IMR-90 (cell line): ENCODE measurements at regions not wholly inside any gene's neighbourhood (a gene's known extent, or its start where the extent isn't known, plus 50 kb on each side); places are given as distances from the start of the nearest gene placed in this dataset.

Experiments used
- ATAC-seq: fragments of 200-7000 bp; cut with Tn5 transposase; 2 replicates; pipeline ENCODE4 v1.9.1; 2020; ENCODE audit warnings: low read depth, mild to moderate bottlenecking, moderate library complexity
- BruUV-seq: library from RNA; stranded (reverse); fragments of 400-500 nt; replicated peaks from 2 replicates; lab custom pipeline; 2021; lab: Mats Ljungman, UMichigan
- CTCF ChIA-PET: fragments of 300-600 bp; formaldehyde crosslinking; extraction: SDS; loops from one replicate; lab custom pipeline; 2021; ENCODE audit warnings: antibody characterized with exemption; lab: Yijun Ruan, JAX
- POLR2A ChIA-PET: fragments of 300-600 bp; sonication (Branson Sonifier 250); formaldehyde crosslinking; loops from one replicate; lab custom pipeline; 2022; ENCODE audit warnings: antibody characterized with exemption; ENCODE audit not compliant: unreplicated experiment; lab: Charles Lee
- DNase-seq: peaks from one replicate; pipeline ENCODE4 v3.0.0; 2013
- H2AFZ ChIP-seq: replicated peaks from 2 replicates; pipeline ENCODE3; 2013; ENCODE audit warnings: low read length, mild to moderate bottlenecking; ENCODE audit not compliant: poor library complexity
- H2AK5ac ChIP-seq: 2 replicates; pipeline ENCODE4 v1.6.1; 2013; ENCODE audit warnings: low read depth, low read length, inconsistent platforms
- H2AK9ac ChIP-seq: replicated peaks from 2 replicates; pipeline ENCODE3; 2013; ENCODE audit warnings: mild to moderate bottlenecking, low read depth, low read length, moderate library complexity; ENCODE audit not compliant: poor library complexity
- H2BK120ac ChIP-seq: 2 replicates; pipeline ENCODE4 v1.6.1; 2013; ENCODE audit warnings: low read depth, low read length, inconsistent platforms
- H2BK15ac ChIP-seq: 3 replicates; pipeline ENCODE4 v1.6.1; 2013; ENCODE audit warnings: low read depth, low read length, inconsistent platforms
- H2BK20ac ChIP-seq: 2 replicates; pipeline ENCODE4 v1.6.1; 2013; ENCODE audit warnings: low read depth, mild to moderate bottlenecking, inconsistent platforms, low read length, moderate library complexity
- H2BK5ac ChIP-seq: 2 replicates; pipeline ENCODE4 v1.6.1; 2013; ENCODE audit warnings: mild to moderate bottlenecking, low read depth, low read length, inconsistent platforms; ENCODE audit not compliant: poor library complexity, severe bottlenecking
- H3K14ac ChIP-seq: replicated peaks from 2 replicates; pipeline ENCODE4 v1.6.1; 2013; ENCODE audit warnings: low read depth, low read length, inconsistent platforms
- H3K18ac ChIP-seq: 2 replicates; pipeline ENCODE4 v1.6.1; 2013; ENCODE audit warnings: low read depth, low read length, control low read depth
- H3K23ac ChIP-seq: 2 replicates; pipeline ENCODE4 v1.6.1; 2013; ENCODE audit warnings: low read depth, low read length, inconsistent platforms
- H3K27ac ChIP-seq: 2 replicates; pipeline ENCODE4 v1.5.1; 2013; ENCODE audit warnings: mild to moderate bottlenecking, control low read depth, low read length; ENCODE audit not compliant: insufficient read depth
- H3K27me3 ChIP-seq: 2 replicates; pipeline ENCODE4 v1.6.1; 2013; ENCODE audit warnings: low read length; ENCODE audit not compliant: control insufficient read depth, insufficient read depth
- H3K36me3 ChIP-seq: 2 replicates; pipeline ENCODE4 v1.6.1; 2013; ENCODE audit warnings: low read length, mixed read lengths; ENCODE audit not compliant: control insufficient read depth, insufficient read depth
- H3K4ac ChIP-seq: 2 replicates; pipeline ENCODE4 v1.6.1; 2013; ENCODE audit warnings: low read depth, low read length, inconsistent platforms
- H3K4me1 ChIP-seq: 2 replicates; pipeline ENCODE4 v1.6.1; 2013; ENCODE audit warnings: low read length, mixed read lengths; ENCODE audit not compliant: control insufficient read depth, insufficient read depth
- H3K4me2 ChIP-seq: 2 replicates; pipeline ENCODE4 v1.6.1; 2013; ENCODE audit warnings: low read depth, mild to moderate bottlenecking, control low read depth, low read length, moderate library complexity
- H3K4me3 ChIP-seq: 2 replicates; pipeline ENCODE4 v1.5.1; 2013; ENCODE audit warnings: low read depth, mild to moderate bottlenecking, control low read depth, low read length, moderate library complexity; ENCODE audit not compliant: insufficient read depth
- H3K56ac ChIP-seq: 2 replicates; pipeline ENCODE4 v1.6.1; 2013; ENCODE audit warnings: low read length, inconsistent platforms; ENCODE audit not compliant: insufficient read depth; ENCODE audit errors: extremely low read depth
- H3K79me1 ChIP-seq, 2 experiments: 2 replicates each; pipeline ENCODE4 v1.6.1; 2013; ENCODE audit warnings: low read length in 2 of 2, inconsistent platforms in 1 of 2, low read depth in 1 of 2
- H3K9ac ChIP-seq: 2 replicates; pipeline ENCODE4 v1.6.1; 2013; ENCODE audit warnings: low read depth, low read length, control low read depth
- H3K9me1 ChIP-seq: 2 replicates; pipeline ENCODE4 v1.6.1; 2013; ENCODE audit warnings: low read length, inconsistent platforms; ENCODE audit not compliant: insufficient read depth
- H3K9me3 ChIP-seq: 2 replicates; pipeline ENCODE4 v1.6.1; 2013; ENCODE audit warnings: low read length; ENCODE audit not compliant: control insufficient read depth, insufficient read depth
- H4K20me1 ChIP-seq: 2 replicates; pipeline ENCODE4 v1.6.1; 2013; ENCODE audit warnings: low read length, inconsistent platforms; ENCODE audit not compliant: insufficient read depth
- H4K5ac ChIP-seq: 2 replicates; pipeline ENCODE4 v1.6.1; 2013; ENCODE audit warnings: mild to moderate bottlenecking, low read depth, low read length, control low read depth
- H4K8ac ChIP-seq, 2 experiments: 2 replicates each; pipeline ENCODE4 v1.6.1; 2013; ENCODE audit warnings: low read depth in 2 of 2, low read length in 2 of 2, control low read depth in 1 of 2, inconsistent platforms in 1 of 2
- H4K91ac ChIP-seq: 2 replicates; pipeline ENCODE4 v1.6.1; 2013; ENCODE audit warnings: low read depth, low read length, inconsistent platforms; ENCODE audit not compliant: insufficient read depth
- BHLHE40 ChIP-seq: fragments of 150-350 bp; IDR thresholded peaks from 2 replicates; pipeline ENCODE4 v1.6.1; 2016; ENCODE audit warnings: mild to moderate bottlenecking, low read depth, low read length
- CEBPB ChIP-seq: IDR thresholded peaks from 2 replicates; pipeline ENCODE4 v1.6.1; 2012; ENCODE audit warnings: low read depth, low read length, improper control_type of control experiment
- CHD1 ChIP-seq: IDR thresholded peaks from 2 replicates; pipeline ENCODE4 v1.6.1; 2012; ENCODE audit warnings: low read depth, low read length, improper control_type of control experiment
- FOS ChIP-seq: fragments of 150-350 bp; IDR thresholded peaks from 2 replicates; pipeline ENCODE4 v1.6.1; 2016; ENCODE audit warnings: low read depth, low read length
- MAFK ChIP-seq: IDR thresholded peaks from 2 replicates; pipeline ENCODE4 v1.6.1; 2012; ENCODE audit warnings: low read depth, low read length, improper control_type of control experiment
- MAZ ChIP-seq: IDR thresholded peaks from 2 replicates; pipeline ENCODE4 v1.6.1; 2012; ENCODE audit warnings: low read depth, mild to moderate bottlenecking, low read length, improper control_type of control experiment, moderate library complexity, borderline replicate concordance
- MXI1 ChIP-seq: IDR thresholded peaks from 2 replicates; pipeline ENCODE4 v1.6.1; 2012; ENCODE audit warnings: low read depth, mild to moderate bottlenecking, low read length, moderate library complexity, borderline replicate concordance
- NFE2L2 ChIP-seq: fragments of 150-350 bp; IDR thresholded peaks from 2 replicates; pipeline ENCODE4 v1.6.1; 2016; ENCODE audit warnings: low read depth, mild to moderate bottlenecking, low read length
- POLR2A ChIP-seq: IDR thresholded peaks from 2 replicates; pipeline ENCODE4 v1.6.1; 2012; ENCODE audit warnings: mild to moderate bottlenecking, low read depth, low read length
- RAD21 ChIP-seq: IDR thresholded peaks from 2 replicates; pipeline ENCODE4 v1.6.1; 2012; ENCODE audit warnings: low read length, improper control_type of control experiment
- RCOR1 ChIP-seq: IDR thresholded peaks from 2 replicates; pipeline ENCODE4 v1.6.1; 2012; ENCODE audit warnings: mild to moderate bottlenecking, low read length, improper control_type of control experiment; ENCODE audit not compliant: insufficient replicate concordance
- RFX5 ChIP-seq: IDR thresholded peaks from 2 replicates; pipeline ENCODE4 v1.8.0; 2012; ENCODE audit warnings: low read depth, mild to moderate bottlenecking, low read length, moderate library complexity
- SMC3 ChIP-seq: fragments of 150-350 bp; IDR thresholded peaks from 2 replicates; pipeline ENCODE4 v1.6.1; 2016; ENCODE audit warnings: low read depth, mild to moderate bottlenecking, antibody characterized with exemption, low read length, moderate library complexity
- dilution Hi-C: fragments of 300-500 bp; cut with HindIII; formaldehyde crosslinking; loops from one replicate; pipeline ENCODE4 v1.14.3; 2018; ENCODE audit warnings: low sequenced_read_pairs; ENCODE audit not compliant: unreplicated experiment
- in situ Hi-C: fragments of 300-500 bp; cut with MboI; formaldehyde crosslinking; loops from 3 replicates; pipeline ENCODE4 v1.14.3; 2019; ENCODE audit warnings: low sequenced_read_pairs, inconsistent platforms, mixed read lengths
- intact Hi-C: fragments of 100-400 bp; cut with micrococcal nuclease; formaldehyde crosslinking; loops from 2 replicates; pipeline ENCODE4 v1.10.0; 2022
- TF ChIP-seq, protein P1 (sequence below): fragments of 150-350 bp; IDR thresholded peaks from 2 replicates; pipeline ENCODE4 v1.6.1; 2016; ENCODE audit warnings: low read depth, mild to moderate bottlenecking, low read length, moderate library complexity, borderline replicate concordance
- TF ChIP-seq, protein P2 (sequence below): conservative IDR thresholded peaks from 2 replicates; pipeline ENCODE4 v1.5.1; 2012; ENCODE audit warnings: mild to moderate bottlenecking, low read depth, low read length, improper control_type of control experiment
- TF ChIP-seq, protein P3 (sequence below): fragments of 150-350 bp; IDR thresholded peaks from 2 replicates; pipeline ENCODE4 v1.6.1; 2017; ENCODE audit warnings: mild to moderate bottlenecking, antibody characterized with exemption, low read length, low read depth

DNA sequence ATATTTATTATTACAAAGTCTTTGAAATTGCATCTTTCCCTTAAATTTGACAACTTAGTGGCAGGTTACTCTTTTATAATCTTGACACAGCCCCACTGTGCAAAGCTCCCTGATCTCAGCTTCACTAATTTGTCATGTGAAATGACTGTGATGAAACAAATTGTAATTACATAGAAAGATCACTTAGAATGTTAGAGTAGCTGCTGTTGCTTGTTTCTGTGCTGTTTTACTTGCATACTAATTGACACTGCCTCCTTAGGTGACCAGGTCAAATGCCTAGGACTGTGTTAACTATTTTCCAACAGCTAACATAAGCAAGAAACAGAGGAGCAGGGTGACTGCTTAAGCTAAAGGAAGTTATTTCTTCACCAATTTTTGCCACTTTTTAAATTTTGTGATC is 211.3 kb downstream of the ZNF326 start:
- no peak overlapping the region for H2BK20ac ChIP-seq
- H3K79me1 ChIP-seq, result no peaks in the 10 kb centered on the region
- H3K4me3 ChIP-seq, result no peak overlapping the region
- H3K18ac ChIP-seq, result no peak overlapping the region
- no peak overlapping the region for H3K27ac ChIP-seq
- no peak overlapping the region for H3K4ac ChIP-seq
- H3K4me1 ChIP-seq, result no peaks in the 10 kb centered on the region
- DNase-seq, result no peak
- no peak overlapping the region for H2BK5ac ChIP-seq
- no peak for TF ChIP-seq MXI1
- TF ChIP-seq POLR2A, result no peak
- TF ChIP-seq SMC3, result no peak
- TF ChIP-seq NFE2L2, result no peak
- TF ChIP-seq, protein P1, sequence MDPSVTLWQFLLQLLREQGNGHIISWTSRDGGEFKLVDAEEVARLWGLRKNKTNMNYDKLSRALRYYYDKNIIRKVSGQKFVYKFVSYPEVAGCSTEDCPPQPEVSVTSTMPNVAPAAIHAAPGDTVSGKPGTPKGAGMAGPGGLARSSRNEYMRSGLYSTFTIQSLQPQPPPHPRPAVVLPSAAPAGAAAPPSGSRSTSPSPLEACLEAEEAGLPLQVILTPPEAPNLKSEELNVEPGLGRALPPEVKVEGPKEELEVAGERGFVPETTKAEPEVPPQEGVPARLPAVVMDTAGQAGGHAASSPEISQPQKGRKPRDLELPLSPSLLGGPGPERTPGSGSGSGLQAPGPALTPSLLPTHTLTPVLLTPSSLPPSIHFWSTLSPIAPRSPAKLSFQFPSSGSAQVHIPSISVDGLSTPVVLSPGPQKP, result no peak
- no peak for TF ChIP-seq MAZ
- TF ChIP-seq, protein P2, sequence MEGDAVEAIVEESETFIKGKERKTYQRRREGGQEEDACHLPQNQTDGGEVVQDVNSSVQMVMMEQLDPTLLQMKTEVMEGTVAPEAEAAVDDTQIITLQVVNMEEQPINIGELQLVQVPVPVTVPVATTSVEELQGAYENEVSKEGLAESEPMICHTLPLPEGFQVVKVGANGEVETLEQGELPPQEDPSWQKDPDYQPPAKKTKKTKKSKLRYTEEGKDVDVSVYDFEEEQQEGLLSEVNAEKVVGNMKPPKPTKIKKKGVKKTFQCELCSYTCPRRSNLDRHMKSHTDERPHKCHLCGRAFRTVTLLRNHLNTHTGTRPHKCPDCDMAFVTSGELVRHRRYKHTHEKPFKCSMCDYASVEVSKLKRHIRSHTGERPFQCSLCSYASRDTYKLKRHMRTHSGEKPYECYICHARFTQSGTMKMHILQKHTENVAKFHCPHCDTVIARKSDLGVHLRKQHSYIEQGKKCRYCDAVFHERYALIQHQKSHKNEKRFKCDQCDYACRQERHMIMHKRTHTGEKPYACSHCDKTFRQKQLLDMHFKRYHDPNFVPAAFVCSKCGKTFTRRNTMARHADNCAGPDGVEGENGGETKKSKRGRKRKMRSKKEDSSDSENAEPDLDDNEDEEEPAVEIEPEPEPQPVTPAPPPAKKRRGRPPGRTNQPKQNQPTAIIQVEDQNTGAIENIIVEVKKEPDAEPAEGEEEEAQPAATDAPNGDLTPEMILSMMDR, result no peak
- no peak for TF ChIP-seq RAD21
- no peak for TF ChIP-seq RFX5
- TF ChIP-seq BHLHE40, result no peak
- TF ChIP-seq RCOR1, result no peak
- no peak for TF ChIP-seq CHD1
- no peak for TF ChIP-seq MAFK
- TF ChIP-seq, protein P3, sequence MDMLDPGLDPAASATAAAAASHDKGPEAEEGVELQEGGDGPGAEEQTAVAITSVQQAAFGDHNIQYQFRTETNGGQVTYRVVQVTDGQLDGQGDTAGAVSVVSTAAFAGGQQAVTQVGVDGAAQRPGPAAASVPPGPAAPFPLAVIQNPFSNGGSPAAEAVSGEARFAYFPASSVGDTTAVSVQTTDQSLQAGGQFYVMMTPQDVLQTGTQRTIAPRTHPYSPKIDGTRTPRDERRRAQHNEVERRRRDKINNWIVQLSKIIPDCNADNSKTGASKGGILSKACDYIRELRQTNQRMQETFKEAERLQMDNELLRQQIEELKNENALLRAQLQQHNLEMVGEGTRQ, result no peak
- no peak for TF ChIP-seq CEBPB
- TF ChIP-seq FOS, result no peak
- no peak overlapping the region for H3K9ac ChIP-seq
- H3K27me3 ChIP-seq, result no peaks in the 10 kb centered on the region
- no peaks in the 10 kb centered on the region for H3K36me3 ChIP-seq
- no peak overlapping the region for H3K23ac ChIP-seq
- dilution Hi-C loops (no loop called here), in situ Hi-C loops (no loop called here), intact Hi-C loops (no loop called here)
- H2AFZ ChIP-seq, result no peak overlapping the region
- no peak overlapping the region for H3K14ac ChIP-seq
- H3K56ac ChIP-seq, result no peak overlapping the region
- H4K5ac ChIP-seq, result no peak overlapping the region
- no peak overlapping the region for H4K91ac ChIP-seq
- H2BK120ac ChIP-seq, result no peak overlapping the region
- ChIA-PET POLR2A (no interaction called here), CTCF (no interaction called here)
- no peaks in the 10 kb centered on the region for H3K9me1 ChIP-seq
- H3K4me2 ChIP-seq, result no peak overlapping the region
- H2BK15ac ChIP-seq, result no peak overlapping the region
- H4K8ac ChIP-seq, result no peak overlapping the region
- no peak overlapping the region for H2AK5ac ChIP-seq
- BruUV-seq, result no TSS peak
- H4K20me1 ChIP-seq, result no peaks in the 10 kb centered on the region
- ATAC-seq, result no peak
- no peaks in the 10 kb centered on the region for H3K9me3 ChIP-seq
- no peak overlapping the region for H2AK9ac ChIP-seq
